ENCODE measurements at regions not wholly inside any gene's neighbourhood (a gene's known extent, or its start where the extent isn't known, plus 50 kb on each side); places are given as distances from the start of the nearest gene placed in this dataset.

DNA sequence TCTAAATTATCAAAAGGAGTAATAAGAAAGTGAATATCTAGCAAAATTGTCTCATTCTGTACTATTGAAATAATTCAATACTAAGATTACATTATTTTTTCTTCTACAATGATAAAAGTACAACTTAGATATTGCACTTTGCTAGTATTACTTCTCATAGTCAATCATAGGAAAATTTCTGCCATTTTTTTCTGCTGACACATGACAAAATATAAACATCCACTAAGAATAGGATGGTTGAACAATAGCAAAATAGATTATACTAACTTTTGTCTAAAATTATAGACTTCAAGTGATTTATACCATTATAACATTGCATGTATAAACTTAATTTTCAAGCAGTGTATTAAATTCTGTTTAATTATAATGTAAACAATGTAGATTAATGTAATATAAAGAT lies 540.2 kb downstream of the PDHA2 start:
- TF ChIP-seq, protein P1, sequence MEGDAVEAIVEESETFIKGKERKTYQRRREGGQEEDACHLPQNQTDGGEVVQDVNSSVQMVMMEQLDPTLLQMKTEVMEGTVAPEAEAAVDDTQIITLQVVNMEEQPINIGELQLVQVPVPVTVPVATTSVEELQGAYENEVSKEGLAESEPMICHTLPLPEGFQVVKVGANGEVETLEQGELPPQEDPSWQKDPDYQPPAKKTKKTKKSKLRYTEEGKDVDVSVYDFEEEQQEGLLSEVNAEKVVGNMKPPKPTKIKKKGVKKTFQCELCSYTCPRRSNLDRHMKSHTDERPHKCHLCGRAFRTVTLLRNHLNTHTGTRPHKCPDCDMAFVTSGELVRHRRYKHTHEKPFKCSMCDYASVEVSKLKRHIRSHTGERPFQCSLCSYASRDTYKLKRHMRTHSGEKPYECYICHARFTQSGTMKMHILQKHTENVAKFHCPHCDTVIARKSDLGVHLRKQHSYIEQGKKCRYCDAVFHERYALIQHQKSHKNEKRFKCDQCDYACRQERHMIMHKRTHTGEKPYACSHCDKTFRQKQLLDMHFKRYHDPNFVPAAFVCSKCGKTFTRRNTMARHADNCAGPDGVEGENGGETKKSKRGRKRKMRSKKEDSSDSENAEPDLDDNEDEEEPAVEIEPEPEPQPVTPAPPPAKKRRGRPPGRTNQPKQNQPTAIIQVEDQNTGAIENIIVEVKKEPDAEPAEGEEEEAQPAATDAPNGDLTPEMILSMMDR (IDR thresholded peaks at IDR 0.05; ENCODE audit: extremely low read depth, insufficient read depth, missing control alignments), result no peak
- DNase-seq (ENCODE audit: low spot score), result no peak
- in situ Hi-C loops (cut with MboI; ENCODE audit: low pct_unique_long_range_greater_than_20kb, low sequenced_read_pairs, unreplicated experiment), result no loop called here

DNA sequence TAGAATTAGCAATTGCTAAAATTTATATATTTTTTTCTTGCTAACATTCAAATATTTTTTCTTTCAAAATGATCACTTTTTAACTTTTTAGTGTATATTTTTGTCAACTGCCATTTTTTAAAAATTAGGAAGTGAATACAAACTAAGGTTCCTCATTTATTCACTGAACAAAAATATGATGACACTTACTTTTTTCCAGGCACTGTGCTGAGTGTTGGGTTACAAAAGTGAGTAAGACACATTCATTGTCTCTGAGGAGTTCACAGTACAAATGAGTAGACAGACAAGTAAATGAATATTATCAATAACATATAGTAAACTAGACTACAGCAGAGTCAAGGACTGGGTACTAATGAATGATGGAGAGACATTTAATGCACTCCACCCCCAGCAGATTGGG lies 543.5 kb downstream of the PDHA2 start:
- TF ChIP-seq, protein P1 (IDR thresholded peaks at IDR 0.05; ENCODE audit: extremely low read depth, insufficient read depth, missing control alignments), result no peak
- in situ Hi-C loops (cut with MboI; ENCODE audit: low pct_unique_long_range_greater_than_20kb, low sequenced_read_pairs, unreplicated experiment), result no loop called here
- DNase-seq (ENCODE audit: low spot score), result no peak

DNA sequence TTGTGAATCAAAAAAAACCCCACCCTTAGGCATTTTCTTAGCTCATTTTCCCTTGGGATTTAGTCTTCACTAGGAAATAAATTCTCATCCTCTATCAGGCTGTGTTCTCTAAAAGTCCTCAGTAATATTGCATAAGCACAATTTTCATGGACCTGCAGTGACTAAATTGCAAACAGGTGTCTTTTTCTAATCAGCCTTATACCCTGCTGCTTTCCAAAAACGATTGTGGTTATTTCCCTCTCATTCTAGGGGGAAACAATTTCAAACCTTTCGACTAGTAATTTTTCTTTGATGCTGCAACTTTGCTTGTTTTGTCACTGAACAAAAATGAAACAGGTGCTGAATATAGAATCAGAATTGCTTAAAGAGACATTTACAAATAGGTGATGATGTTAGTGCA lies 549.9 kb downstream of the PDHA2 start:
- in situ Hi-C loops (cut with MboI; ENCODE audit: low pct_unique_long_range_greater_than_20kb, low sequenced_read_pairs, unreplicated experiment), result no loop called here
- TF ChIP-seq, protein P1 (IDR thresholded peaks at IDR 0.05; ENCODE audit: extremely low read depth, insufficient read depth, missing control alignments), result no peak
- no peak for DNase-seq (ENCODE audit: low spot score)

DNA sequence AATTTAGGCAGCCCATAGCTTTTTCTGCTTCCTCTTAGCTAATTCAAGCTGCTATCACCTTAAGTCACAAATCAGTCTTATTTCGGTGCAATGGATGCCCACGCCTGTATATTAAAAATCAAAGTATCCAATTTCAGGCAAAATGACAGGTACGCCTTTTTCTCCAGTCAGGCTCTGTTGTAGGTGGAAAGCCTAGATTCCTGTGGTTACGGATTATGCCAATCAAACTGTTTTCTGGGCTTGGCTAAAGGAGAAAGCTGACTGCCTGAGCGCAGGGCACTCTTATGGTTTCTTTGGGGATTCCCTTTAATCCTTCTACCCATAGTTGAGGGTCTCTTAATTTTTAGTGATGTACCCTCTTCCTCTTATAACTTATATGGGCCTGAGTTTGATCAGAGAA lies 550.5 kb downstream of the PDHA2 start:
- TF ChIP-seq, protein P1 (IDR thresholded peaks at IDR 0.05; ENCODE audit: extremely low read depth, insufficient read depth, missing control alignments), result no peak
- in situ Hi-C loops (cut with MboI; ENCODE audit: low pct_unique_long_range_greater_than_20kb, low sequenced_read_pairs, unreplicated experiment), result no loop called here

DNA sequence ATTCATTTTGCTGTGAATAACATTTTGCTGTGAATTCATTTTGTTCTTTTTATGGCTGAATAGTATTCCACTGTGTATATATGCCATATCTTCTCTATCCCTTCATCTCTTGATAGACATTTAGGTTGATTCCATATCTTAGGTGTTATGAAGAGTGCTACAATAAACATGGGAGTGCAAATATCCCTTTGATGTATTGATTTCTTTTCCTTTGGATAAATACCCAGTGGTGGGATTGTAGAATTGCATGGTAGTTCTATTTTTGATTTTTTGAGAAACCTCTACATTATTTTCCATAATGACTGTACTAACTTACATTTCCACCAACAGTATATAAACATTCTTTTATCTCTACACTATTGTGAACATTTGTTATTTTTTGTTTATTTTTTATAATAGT lies 555.9 kb downstream of the PDHA2 start:
- in situ Hi-C loops (cut with MboI; ENCODE audit: low pct_unique_long_range_greater_than_20kb, low sequenced_read_pairs, unreplicated experiment), result no loop called here
- TF ChIP-seq, protein P1 (IDR thresholded peaks at IDR 0.05; ENCODE audit: extremely low read depth, insufficient read depth, missing control alignments), result no peak

More for the DNA sequence above, 550.5 kb downstream of the PDHA2 start:
- no peak for DNase-seq (ENCODE audit: low spot score)

DNA sequence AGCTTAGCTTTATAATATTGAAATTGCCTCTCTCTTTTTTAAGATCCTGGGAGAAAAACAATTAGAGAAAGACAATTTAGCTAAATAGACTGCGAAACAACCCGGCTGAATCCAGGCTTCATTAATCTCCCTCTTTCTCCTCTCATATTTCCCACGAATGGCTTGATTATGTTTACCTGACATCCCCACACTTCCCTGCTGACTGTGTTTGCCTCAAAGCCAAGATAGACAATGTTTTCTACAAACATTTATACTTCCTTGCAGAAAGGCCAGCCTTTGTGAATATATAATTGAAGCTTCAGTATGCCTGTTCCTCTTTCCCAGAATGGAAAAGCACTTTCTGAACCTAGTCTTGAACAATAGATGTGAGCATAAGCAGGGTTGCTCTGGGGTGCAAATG lies 566.8 kb downstream of the PDHA2 start:
- TF ChIP-seq, protein P1 (IDR thresholded peaks at IDR 0.05; ENCODE audit: extremely low read depth, insufficient read depth, missing control alignments), result no peak
- in situ Hi-C loops (cut with MboI; ENCODE audit: low pct_unique_long_range_greater_than_20kb, low sequenced_read_pairs, unreplicated experiment), result no loop called here

More for the DNA sequence above, 555.9 kb downstream of the PDHA2 start:
- DNase-seq (ENCODE audit: low spot score), result no peak

DNA sequence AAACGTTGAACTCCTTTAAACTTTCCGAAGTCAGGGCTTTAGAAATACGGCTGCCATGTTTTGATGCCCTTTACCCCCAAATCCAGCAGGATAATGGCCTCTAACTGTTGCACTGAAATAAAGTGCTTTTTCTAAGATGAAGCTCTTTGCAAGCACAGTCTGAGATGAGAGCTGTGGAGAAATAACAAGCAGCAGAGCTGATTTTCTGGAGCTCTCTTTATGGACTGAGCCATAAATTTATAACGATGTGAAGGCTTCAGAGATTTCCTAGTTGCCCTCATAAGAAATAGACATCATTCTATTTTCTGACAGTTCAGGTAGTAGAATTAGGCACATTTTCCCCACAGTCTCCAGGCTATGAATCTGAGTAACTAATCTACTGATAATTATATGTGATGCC lies 567.3 kb downstream of the PDHA2 start:
- TF ChIP-seq, protein P1 (IDR thresholded peaks at IDR 0.05; ENCODE audit: extremely low read depth, insufficient read depth, missing control alignments), result no peak
- no peak for DNase-seq (ENCODE audit: low spot score)
- in situ Hi-C loops (cut with MboI; ENCODE audit: low pct_unique_long_range_greater_than_20kb, low sequenced_read_pairs, unreplicated experiment), result no loop called here

More for the DNA sequence above, 566.8 kb downstream of the PDHA2 start:
- DNase-seq (ENCODE audit: low spot score), result no peak
